ENCODE measurements at regions not wholly inside any gene's neighbourhood (a gene's known extent, or its start where the extent isn't known, plus 50 kb on each side); places are given as distances from the start of the nearest gene placed in this dataset.
"Not testable (repeated sequence)": the region's sequence is repeated elsewhere in the genome, so short reads cannot be mapped to it uniquely, and the experiment has no call there.

GRCh38 chr1:79215311-79215710 lies 208.8 kb upstream of the ADGRL4 start:
- DNase-seq: no peak

- DNase-seq: no peak
Observed at GRCh38 chr1:79207786-79208185, 201.3 kb upstream of the ADGRL4 start.

- no peak for DNase-seq
Observed at GRCh38 chr1:79207331-79207730, 200.8 kb upstream of the ADGRL4 start.

- no peak for DNase-seq
Observed at GRCh38 chr1:79204779-79205479, 198.4 kb upstream of the ADGRL4 start.

GRCh38 chr1:79198832-79199231 lies 192.3 kb upstream of the ADGRL4 start:
- DNase-seq: no peak

- no peak for DNase-seq
Observed at GRCh38 chr1:79197421-79197820, 190.9 kb upstream of the ADGRL4 start.

- no peak for DNase-seq
Observed at GRCh38 chr1:79196211-79196610, 189.7 kb upstream of the ADGRL4 start.

GRCh38 chr1:79193211-79194079 lies 186.9 kb upstream of the ADGRL4 start:
- DNase-seq: no peak

- DNase-seq: no peak
Observed at GRCh38 chr1:79190074-79190473, 183.5 kb upstream of the ADGRL4 start.

GRCh38 chr1:79188337-79188736 lies 181.8 kb upstream of the ADGRL4 start:
- no peak for DNase-seq

GRCh38 chr1:79186260-79186659 lies 179.7 kb upstream of the ADGRL4 start:
- no peak for DNase-seq

GRCh38 chr1:79177844-79178243 lies 171.3 kb upstream of the ADGRL4 start:
- no peak for DNase-seq

- DNase-seq: no peak
Observed at GRCh38 chr1:79161077-79161476, 154.5 kb upstream of the ADGRL4 start.

- DNase-seq: no peak
Observed at GRCh38 chr1:79155991-79156390, 149.5 kb upstream of the ADGRL4 start.

- DNase-seq: no peak
Observed at GRCh38 chr1:79151006-79151796, 144.7 kb upstream of the ADGRL4 start.

- DNase-seq: no peak
Observed at GRCh38 chr1:79150576-79150975, 144.0 kb upstream of the ADGRL4 start.

- not testable (repeated sequence) for DNase-seq
Observed at GRCh38 chr1:79138227-79138626, 131.7 kb upstream of the ADGRL4 start.

GRCh38 chr1:79133774-79134364 lies 127.3 kb upstream of the ADGRL4 start:
- no peak for DNase-seq

GRCh38 chr1:79131626-79132025 lies 125.1 kb upstream of the ADGRL4 start:
- DNase-seq: no peak

GRCh38 chr1:79129914-79130313 lies 123.4 kb upstream of the ADGRL4 start:
- no peak for DNase-seq

GRCh38 chr1:79128722-79129121 lies 122.2 kb upstream of the ADGRL4 start:
- DNase-seq: no peak

GRCh38 chr1:79124756-79125155 lies 118.2 kb upstream of the ADGRL4 start:
- DNase-seq: no peak

- no peak for DNase-seq
Observed at GRCh38 chr1:79122521-79122920, 116.0 kb upstream of the ADGRL4 start.
